OCI-LY7 (cell line): ENCODE measurements at regions not wholly inside any gene's neighbourhood (a gene's known extent, or its start where the extent isn't known, plus 50 kb on each side); places are given as distances from the start of the nearest gene placed in this dataset.

ENCODE experiments used
- CTCF ChIP-seq: fragments of 200-600 bp; sonication (generic); conservative IDR thresholded peaks from 2 replicates; pipeline ENCODE4 v1.5.1; 2014; ENCODE audit warnings: mild to moderate bottlenecking, antibody characterized with exemption, low read length, moderate library complexity, mixed read lengths
- EZH2phosphoT487 ChIP-seq: fragments of 200-600 bp; sonication (generic); IDR thresholded peaks from 2 replicates; pipeline ENCODE4 v1.6.1; 2018; ENCODE audit warnings: low read depth, borderline replicate concordance, mild to moderate bottlenecking, mixed run types, antibody characterized with exemption, low read length, moderate library complexity, mixed read lengths

- TF ChIP-seq CTCF (no peak), EZH2phosphoT487 (no peak)
Observed at GRCh38 chr4:125225806-125226205, 88.9 kb upstream of the FAT4 start.
